PFSK-1 (cell line): ENCODE measurements at regions not wholly inside any gene's neighbourhood (a gene's known extent, or its start where the extent isn't known, plus 50 kb on each side); places are given as distances from the start of the nearest gene placed in this dataset.

ENCODE experiments used
- FOXP2 ChIP-seq: optimal IDR thresholded peaks from 2 replicates; pipeline ENCODE3; 2011; ENCODE audit warnings: borderline replicate concordance, control low read depth, inconsistent platforms; ENCODE audit not compliant: insufficient read depth; ENCODE audit errors: extremely low read length, extremely low read depth
- POLR2AphosphoS5 ChIP-seq: IDR thresholded peaks from 2 replicates; pipeline ENCODE4 v1.6.1; 2012; ENCODE audit warnings: low read depth, mild to moderate bottlenecking, control low read depth, low read length, moderate library complexity
- SIN3A ChIP-seq: IDR thresholded peaks from 2 replicates; pipeline ENCODE4 v1.6.1; 2012; ENCODE audit warnings: mild to moderate bottlenecking, low read length, moderate library complexity, borderline replicate concordance; ENCODE audit not compliant: insufficient read depth
- TAF1 ChIP-seq: IDR thresholded peaks from 2 replicates; pipeline ENCODE4 v1.6.1; 2012; ENCODE audit warnings: low read length, control low read depth, borderline replicate concordance; ENCODE audit not compliant: insufficient read depth
- TF ChIP-seq, protein P1 (sequence below), 2 experiments: IDR thresholded peaks; 2 replicates each; pipeline versions ENCODE4 v1.6.1 to v1.8.0; 2011 to 2012; ENCODE audit warnings: low read depth in 2 of 2, low read length in 2 of 2, control low read depth in 1 of 2, inconsistent platforms in 1 of 2, mild to moderate bottlenecking in 1 of 2, moderate library complexity in 1 of 2; ENCODE audit not compliant: insufficient read depth in 1 of 2

DNA sequence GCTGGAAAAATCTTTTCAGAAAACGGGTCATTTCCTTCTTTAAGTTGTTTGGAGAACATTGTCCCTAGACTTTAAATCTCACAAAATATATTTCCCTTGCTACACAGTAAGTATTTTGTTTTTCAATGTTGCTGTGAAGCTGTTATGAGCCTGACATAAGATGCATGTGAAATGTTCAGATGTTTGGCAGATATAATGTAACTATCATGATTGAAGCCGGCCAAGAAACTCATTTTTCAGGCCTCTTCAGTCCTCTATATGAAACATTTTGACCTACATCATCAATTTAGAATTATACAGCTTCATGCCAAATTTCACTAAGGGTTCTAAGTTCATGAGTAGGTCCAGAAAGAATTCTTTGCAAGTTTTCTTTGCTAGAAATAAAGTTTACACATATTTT lies 133.8 kb downstream of the JRKL start:
- no peak for TF ChIP-seq POLR2AphosphoS5
- TF ChIP-seq FOXP2, result no peak
- TF ChIP-seq SIN3A, result no peak
- TF ChIP-seq, protein P1, sequence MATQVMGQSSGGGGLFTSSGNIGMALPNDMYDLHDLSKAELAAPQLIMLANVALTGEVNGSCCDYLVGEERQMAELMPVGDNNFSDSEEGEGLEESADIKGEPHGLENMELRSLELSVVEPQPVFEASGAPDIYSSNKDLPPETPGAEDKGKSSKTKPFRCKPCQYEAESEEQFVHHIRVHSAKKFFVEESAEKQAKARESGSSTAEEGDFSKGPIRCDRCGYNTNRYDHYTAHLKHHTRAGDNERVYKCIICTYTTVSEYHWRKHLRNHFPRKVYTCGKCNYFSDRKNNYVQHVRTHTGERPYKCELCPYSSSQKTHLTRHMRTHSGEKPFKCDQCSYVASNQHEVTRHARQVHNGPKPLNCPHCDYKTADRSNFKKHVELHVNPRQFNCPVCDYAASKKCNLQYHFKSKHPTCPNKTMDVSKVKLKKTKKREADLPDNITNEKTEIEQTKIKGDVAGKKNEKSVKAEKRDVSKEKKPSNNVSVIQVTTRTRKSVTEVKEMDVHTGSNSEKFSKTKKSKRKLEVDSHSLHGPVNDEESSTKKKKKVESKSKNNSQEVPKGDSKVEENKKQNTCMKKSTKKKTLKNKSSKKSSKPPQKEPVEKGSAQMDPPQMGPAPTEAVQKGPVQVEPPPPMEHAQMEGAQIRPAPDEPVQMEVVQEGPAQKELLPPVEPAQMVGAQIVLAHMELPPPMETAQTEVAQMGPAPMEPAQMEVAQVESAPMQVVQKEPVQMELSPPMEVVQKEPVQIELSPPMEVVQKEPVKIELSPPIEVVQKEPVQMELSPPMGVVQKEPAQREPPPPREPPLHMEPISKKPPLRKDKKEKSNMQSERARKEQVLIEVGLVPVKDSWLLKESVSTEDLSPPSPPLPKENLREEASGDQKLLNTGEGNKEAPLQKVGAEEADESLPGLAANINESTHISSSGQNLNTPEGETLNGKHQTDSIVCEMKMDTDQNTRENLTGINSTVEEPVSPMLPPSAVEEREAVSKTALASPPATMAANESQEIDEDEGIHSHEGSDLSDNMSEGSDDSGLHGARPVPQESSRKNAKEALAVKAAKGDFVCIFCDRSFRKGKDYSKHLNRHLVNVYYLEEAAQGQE (IDR thresholded peaks at IDR 0.05; ENCODE audit: insufficient read depth in 1 of 2, low read depth in 2 of 2, low read length in 2 of 2), result no peak
- TF ChIP-seq TAF1, result no peak

DNA sequence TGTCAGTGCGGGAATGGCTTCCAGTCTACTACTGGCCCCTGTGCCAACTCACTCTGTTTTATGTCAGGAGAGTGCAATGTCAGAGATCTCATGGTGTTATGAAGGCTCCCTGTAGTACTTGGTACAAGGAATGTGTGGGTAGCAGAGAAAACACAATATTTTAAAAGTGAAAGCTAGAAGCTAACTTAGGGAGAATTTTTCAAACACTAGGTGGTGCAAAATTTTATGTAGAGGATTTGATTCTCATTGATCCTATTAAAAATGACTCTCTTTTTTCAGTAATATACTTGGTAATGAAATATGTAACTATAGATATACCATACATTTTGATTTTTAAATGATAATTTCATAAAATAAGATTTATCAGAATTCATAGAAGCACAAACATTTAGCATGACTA lies 134.7 kb downstream of the JRKL start:
- TF ChIP-seq FOXP2 (no peak), POLR2AphosphoS5 (no peak), TAF1 (no peak), SIN3A (no peak)
- TF ChIP-seq, protein P1 (IDR thresholded peaks at IDR 0.05; ENCODE audit: insufficient read depth in 1 of 2, low read depth in 2 of 2, low read length in 2 of 2), result no peak

DNA sequence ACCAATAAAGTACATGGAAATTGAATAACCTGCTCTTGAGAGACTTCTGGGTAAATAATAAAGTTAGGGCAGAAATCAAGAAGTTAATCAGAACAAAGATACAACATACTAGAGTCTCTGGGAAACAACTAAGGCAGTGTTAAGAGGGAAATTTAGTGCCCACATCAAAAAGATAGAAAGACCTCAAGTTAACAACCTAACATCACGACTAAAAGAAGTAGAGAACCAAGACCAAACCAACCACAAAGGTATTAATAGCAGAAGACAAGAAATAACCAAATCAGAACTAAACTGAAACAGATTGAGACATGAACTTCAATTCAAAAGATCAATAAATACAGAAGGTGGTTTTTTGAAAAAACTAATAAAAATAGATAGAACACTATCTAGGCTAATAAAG lies 140.7 kb downstream of the JRKL start:
- no peak for TF ChIP-seq SIN3A

DNA sequence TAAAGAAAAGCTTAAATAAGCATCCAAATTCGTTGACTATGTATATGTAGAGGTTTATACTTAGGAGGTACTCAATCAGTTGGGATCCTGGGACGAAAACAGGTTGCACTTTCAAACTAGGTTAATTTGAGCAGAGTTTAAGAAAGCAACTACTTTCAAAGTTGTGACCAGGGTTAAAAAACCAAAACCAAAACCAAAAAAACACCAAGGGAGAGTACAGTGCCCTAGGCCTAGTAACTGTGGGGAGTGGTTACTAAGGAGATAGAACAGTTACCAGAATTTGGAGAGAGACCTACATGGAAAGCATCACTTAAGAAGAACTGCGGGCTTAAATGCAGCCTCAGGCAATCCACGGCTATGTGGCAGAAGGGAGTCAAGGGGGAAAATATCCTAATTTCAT lies 148.3 kb downstream of the JRKL start:
- TF ChIP-seq FOXP2 (no peak), TAF1 (no peak), SIN3A (no peak), POLR2AphosphoS5 (no peak)
- TF ChIP-seq, protein P1 (IDR thresholded peaks at IDR 0.05; ENCODE audit: insufficient read depth in 1 of 2, low read depth in 2 of 2, low read length in 2 of 2), result no peak

DNA sequence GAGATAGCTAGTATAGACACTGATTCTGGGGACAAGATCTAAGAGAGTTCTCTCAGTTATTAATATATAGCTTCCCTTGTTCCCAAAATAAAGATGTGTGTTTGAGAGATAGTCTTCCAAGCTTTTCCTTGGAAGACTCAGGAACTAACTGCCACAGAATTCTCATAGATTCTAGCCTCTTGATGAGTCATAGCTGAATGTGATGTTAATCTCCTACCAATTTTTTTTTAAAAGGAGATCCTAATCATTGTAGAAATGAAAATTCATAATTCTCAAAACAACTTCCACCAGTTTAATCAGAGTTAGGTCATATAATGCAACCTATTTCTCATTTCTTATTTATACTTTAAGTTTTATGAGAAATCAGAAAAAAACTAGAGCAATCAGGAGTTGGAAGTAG lies 148.8 kb downstream of the JRKL start:
- TF ChIP-seq FOXP2 (no peak), POLR2AphosphoS5 (no peak), TAF1 (no peak), SIN3A (no peak)
- TF ChIP-seq, protein P1 (IDR thresholded peaks at IDR 0.05; ENCODE audit: insufficient read depth in 1 of 2, low read depth in 2 of 2, low read length in 2 of 2), result no peak
